ENCODE measurements at regions not wholly inside any gene's neighbourhood (a gene's known extent, or its start where the extent isn't known, plus 50 kb on each side); places are given as distances from the start of the nearest gene placed in this dataset.
"Not testable (repeated sequence)": the region's sequence is repeated elsewhere in the genome, so short reads cannot be mapped to it uniquely, and the experiment has no call there.

DNA sequence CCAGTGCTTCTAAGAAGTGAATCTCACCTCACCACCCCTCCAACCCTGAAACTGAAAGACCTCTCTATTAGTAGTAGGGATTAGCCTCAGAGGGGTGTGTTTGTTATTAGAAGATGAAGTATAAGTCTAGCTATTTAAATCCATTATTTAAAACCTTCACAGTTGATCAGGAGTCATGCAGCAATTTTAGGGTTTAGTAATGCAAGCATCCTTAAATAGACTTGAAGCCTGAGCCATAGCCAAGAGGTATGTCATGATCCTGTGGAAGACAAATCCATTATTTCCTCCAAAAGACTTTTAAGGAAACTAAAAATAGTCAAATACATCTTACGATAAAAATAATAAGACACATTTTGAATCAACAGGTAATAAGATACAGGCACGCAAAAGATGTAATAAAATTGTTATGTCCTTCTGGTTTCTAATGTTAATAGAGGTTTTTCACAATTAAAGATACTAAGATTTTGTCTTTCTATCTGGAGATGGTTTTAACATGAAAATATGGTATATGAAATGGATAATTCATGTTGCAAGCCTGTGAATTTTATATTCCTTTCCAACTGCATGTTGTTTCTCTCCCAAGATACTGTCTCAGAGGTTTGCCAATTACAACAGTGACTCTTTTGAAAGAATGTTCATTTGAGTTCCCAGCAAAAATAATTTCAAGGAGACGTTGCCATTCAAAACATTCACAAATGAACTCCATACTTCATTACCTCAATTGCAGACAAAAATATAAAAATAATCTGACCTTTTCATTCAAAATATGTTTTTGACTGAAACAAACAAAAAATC is 68.0 kb downstream of the LUZP4 start:
- DNase-seq, result no peak

DNA sequence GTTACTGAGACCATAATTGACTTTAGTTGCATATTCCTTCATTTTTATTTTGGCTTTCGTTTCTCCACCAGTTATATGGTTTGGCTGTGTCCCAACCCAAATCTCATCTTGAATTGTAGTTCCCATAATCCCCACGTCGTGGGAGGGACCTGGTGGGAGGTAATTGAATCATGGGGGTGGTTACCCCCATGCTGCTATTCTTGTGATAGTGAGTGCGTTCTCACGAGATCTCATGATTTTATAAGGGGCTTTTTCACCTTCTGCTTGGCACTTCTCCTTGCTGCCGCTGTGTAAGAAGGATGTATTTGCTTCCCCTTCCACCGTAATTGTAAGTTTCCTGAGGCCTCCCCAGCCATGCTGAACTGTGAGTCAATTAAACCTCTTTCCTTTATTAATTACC is 70.0 kb downstream of the LUZP4 start:
- not testable (repeated sequence) for DNase-seq

DNA sequence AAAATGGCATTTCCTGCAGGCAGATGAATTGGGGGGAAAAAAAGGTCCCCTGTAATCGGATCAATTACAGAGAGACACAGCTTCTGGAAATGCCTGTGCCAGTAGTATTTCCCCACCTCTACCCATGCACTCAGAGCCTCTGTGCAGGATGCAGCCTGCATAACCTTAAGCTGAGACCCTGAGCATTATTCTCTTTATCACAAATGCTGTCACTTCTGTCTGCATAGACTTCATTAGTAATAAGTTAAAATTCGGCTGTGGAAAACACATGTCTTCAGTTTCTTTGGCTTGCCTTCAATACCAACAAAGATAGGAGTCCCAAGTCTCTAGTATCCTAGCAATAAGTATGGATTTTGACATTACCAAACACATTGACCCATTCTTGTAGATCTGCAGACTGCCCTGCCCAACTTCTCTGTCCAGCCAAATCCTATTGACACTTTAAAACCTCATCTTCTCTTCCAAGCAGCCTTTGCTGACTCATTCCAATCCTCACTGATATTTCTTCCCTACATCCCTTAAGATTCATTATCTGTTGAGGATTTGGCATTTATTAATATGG is 70.8 kb downstream of the LUZP4 start:
- DNase-seq, result no peak

GRCh38 chrX:115362334-115363095 is 73.0 kb downstream of the LUZP4 start:
- no peak for DNase-seq

DNA sequence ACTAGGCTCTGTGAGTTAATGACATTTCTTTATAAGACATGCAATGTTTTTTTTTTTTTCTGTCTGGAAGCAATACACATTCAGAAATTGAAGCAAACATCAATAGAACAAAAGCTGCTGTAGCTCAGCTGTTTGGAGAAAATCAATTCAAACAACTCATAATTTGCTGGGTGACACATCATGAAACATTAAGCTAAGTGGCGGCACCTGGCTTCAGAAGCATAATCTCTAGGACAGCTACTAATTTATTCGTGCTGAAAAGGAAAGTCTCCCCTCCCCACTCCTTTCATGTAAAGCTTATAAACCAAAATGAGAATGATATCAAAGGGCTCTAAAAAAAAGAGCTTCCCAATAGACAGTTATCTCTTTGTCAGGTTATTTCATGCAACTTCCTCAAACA is 73.9 kb downstream of the LUZP4 start:
- DNase-seq, result no peak

GRCh38 chrX:115363897-115364296 is 74.4 kb downstream of the LUZP4 start:
- no peak for DNase-seq

GRCh38 chrX:115364670-115365069 is 75.2 kb downstream of the LUZP4 start:
- no peak for DNase-seq

GRCh38 chrX:115366535-115366934 is 77.0 kb downstream of the LUZP4 start:
- no peak for DNase-seq

- DNase-seq, result no peak
Observed at GRCh38 chrX:115367455-115367854, 77.9 kb downstream of the LUZP4 start.

DNA sequence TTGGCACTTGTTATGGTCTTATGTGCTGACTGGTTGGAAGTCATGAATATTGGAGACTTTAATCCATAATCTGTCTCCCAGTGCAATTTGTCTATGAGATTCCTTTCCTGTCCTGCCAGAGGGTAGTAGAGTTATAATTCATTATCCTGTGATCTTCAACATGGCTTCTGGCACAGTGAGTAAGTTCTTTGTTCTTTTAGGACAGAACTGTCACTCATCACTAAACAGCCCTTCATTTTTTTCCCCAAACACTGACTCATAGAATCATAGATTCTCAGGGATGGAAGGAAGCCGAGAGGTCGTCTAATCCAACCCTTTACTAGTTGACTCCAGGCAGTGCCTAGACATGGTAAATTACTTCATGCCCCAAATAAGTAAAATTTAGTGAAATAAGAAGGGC is 78.4 kb downstream of the LUZP4 start:
- DNase-seq, result no peak

DNA sequence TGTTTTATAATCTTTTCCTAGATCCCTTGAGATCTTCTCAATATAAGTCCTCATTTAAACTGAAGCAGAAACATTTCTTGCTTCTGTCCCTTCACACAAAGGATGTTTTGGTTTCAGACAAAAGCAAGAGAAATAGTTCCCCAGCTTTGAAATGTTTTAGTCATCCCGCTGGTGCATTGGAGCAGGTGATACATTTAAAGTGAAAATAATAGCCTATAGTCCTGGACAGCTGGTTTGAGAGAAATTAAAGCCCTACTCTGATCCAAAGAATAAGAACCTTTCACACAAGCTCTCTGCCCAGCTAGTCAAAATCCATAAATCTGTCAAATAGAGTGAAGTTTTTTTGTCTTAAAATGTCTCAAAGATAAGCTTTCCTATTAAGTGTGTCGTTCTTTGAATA is 79.4 kb downstream of the LUZP4 start:
- DNase-seq, result no peak

- no peak for DNase-seq
Observed at GRCh38 chrX:115372152-115372551, 82.6 kb downstream of the LUZP4 start.

DNA sequence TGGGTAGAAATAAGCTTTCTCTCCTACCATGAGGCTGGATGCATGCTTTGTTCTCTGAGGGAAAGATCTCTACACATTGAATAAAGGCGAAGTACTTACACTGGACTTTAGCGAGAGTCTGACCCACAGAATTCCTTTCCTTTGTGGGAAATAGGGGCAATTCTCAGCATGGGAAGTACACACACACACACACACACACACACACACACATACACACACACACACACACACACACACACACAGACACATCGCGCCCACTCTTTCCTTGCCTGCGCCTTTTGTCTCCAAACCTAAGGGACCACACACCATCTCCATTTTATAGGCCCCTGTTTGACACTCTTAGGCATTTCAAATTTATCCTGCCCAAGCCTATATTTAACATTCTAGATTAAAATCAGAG is 83.8 kb downstream of the LUZP4 start:
- DNase-seq, result no peak

GRCh38 chrX:115378471-115378870 is 89.0 kb downstream of the LUZP4 start:
- no peak for DNase-seq

GRCh38 chrX:115387327-115387726 is 97.8 kb downstream of the LUZP4 start:
- DNase-seq, result no peak

GRCh38 chrX:115388879-115389278 is 99.4 kb downstream of the LUZP4 start:
- DNase-seq, result no peak

DNA sequence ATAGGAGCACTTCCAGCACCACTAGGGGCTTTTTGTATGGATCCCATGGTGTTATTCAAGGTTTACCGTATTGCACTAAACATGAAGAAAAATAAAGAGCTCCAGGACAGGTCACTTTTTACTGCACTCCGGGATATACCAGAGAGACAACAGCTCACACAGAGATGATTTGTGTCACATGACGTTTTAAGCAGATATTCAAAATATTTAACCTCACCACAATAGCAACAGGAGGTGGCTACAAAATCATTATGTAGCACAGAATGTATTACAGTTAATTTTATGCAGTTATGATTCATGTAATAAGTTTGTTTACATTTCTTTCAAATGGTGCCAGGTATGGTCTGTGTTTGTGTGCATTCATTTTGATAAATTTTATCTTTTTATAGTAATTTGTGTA is 100.6 kb downstream of the LUZP4 start:
- no peak for DNase-seq

GRCh38 chrX:115392031-115392430 is 102.5 kb downstream of the LUZP4 start:
- no peak for DNase-seq

DNA sequence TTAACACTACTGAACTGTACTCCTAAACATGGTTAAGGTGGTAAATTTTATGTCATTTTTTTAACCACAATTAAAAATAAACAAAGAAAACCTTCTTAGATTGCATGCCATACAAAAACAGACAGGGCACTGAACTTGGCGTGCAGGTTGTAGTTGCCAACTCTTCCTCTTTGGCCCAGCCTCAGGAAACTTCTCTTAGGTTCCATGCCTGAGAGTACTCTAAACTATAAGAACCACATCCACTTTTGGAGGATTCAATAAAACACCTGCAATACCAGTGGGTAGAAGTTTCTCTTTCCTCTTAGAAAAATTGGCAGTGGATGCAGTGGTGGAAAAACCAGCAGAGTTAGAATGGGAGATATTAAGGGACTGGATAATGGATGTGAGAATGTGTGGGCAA is 103.4 kb downstream of the LUZP4 start:
- DNase-seq, result no peak

DNA sequence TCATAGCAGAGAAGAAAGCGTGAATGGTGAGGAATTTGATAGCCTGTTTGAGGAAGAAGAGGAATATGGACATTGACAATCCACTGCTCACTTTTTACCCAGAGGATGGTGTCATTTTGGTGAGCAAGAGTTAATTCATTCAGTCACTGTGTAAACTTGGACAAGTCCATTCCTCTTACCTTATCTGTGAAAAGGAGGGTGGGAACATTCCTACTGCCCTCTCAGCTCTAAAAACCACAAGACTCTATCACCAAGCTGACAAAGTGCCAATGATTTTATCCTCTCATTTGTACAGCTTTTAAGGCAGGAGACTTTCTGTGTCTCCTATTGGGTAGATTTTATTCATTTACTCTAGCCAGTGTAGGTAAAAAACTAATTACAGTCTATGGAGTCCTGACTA is 103.8 kb downstream of the LUZP4 start:
- DNase-seq, result no peak

GRCh38 chrX:115394806-115395205 is 105.3 kb downstream of the LUZP4 start:
- not testable (repeated sequence) for DNase-seq

DNA sequence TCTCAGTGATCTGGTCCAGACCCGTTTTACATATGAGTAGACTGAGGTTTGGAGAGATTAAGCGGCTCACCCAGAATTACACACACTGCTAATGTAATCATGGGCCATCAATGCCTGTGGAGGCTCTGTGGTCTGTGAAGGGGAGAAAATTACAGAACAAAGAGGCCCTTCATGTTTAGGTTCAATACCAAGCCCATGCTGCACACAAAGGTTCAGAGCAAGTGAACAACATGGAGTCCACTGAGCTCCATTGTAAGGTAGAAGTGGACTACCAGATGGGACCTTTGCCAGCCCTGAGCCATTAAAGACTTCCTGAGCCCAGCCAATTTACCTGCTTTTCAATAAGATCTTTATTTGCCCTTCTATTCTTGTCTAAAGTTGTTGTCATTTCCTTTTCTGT is 109.8 kb downstream of the LUZP4 start:
- no peak for DNase-seq

DNA sequence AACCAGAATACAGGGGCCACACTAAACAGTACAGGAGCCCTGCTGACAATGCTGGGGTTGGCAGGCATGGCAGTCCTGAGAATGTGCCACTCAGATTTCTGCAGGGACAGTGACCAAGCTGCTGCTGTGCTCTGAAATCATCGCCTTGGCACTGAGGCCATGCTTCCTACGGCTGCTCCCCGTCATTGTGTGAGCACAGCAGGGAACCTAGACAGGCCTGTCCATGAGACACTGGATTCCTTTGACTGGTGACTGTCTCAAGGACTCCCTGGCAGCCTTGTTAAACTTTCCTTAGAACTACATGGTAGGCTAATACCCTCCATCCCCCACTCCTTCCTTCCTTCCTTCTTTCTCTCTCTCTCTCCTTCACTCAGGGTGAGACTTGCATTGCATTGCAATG is 111.4 kb downstream of the LUZP4 start:
- no peak for DNase-seq

DNA sequence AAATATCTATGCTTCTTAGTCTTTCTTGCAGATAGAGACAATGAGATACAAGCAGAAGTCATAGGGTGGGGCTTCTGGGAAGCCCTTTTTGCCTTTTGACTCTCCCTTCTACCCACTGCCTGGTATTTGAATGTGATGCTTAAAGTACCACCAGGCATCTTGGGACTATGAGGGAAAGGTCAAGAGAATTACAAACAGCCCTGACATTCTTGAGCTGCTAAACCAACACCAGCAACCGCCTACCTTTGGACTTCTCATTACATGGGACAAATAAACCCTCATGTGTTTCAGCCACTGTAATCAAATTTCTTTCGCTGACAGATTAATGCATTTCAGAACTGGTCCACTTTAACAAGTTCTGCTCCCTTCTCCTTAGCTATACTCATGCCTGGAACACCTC is 112.8 kb downstream of the LUZP4 start:
- no peak for DNase-seq
